ENCODE measurements at regions not wholly inside any gene's neighbourhood (a gene's known extent, or its start where the extent isn't known, plus 50 kb on each side); places are given as distances from the start of the nearest gene placed in this dataset.
A peak's percentile ranks its signal among the peaks of the same experiment; 100 is the strongest.

GRCh38 chrX:42515939-42516338, 262.0 kb downstream of the PPP1R2C start:
- Mint-ChIP-seq H3K9me3 (no peaks in the 10 kb centered on the region), H3K36me3 (no peaks in the 10 kb centered on the region), H3K27ac (no peak overlapping the region), H3K27me3 (no peaks in the 10 kb centered on the region), H3K4me1 (no peaks in the 10 kb centered on the region), H3K4me3 (no peak overlapping the region)
- DNase-seq = no peak

GRCh38 chrX:42505016-42505415, 272.9 kb downstream of the PPP1R2C start:
- Mint-ChIP-seq H3K36me3 (peaks cover 11% of the 10 kb centered on the region), H3K27ac (no peak overlapping the region), H3K4me1 (no peaks in the 10 kb centered on the region), H3K9me3 (peaks cover 10% of the 10 kb centered on the region), H3K27me3 (no peaks in the 10 kb centered on the region), H3K4me3 (no peak overlapping the region)
- DNase-seq = no peak

- no peak overlapping the region for H3K27ac Mint-ChIP-seq
- no peak for DNase-seq
- no peaks in the 10 kb centered on the region for H3K4me1 Mint-ChIP-seq
- no peaks in the 10 kb centered on the region for H3K27me3 Mint-ChIP-seq
- H3K36me3 Mint-ChIP-seq = no peaks in the 10 kb centered on the region
- H3K4me3 Mint-ChIP-seq = no peak overlapping the region
- H3K9me3 Mint-ChIP-seq = no peaks in the 10 kb centered on the region
These were observed 278.3 kb downstream of the PPP1R2C start for GRCh38 chrX:42499620-42500019.

GRCh38 chrX:42497356-42497755, 280.6 kb downstream of the PPP1R2C start:
- DNase-seq = no peak
- H3K4me3 Mint-ChIP-seq = no peak overlapping the region
- H3K9me3 Mint-ChIP-seq = no peaks in the 10 kb centered on the region
- no peaks in the 10 kb centered on the region for H3K4me1 Mint-ChIP-seq
- H3K27ac Mint-ChIP-seq = no peak overlapping the region
- no peaks in the 10 kb centered on the region for H3K36me3 Mint-ChIP-seq
- no peaks in the 10 kb centered on the region for H3K27me3 Mint-ChIP-seq

- no peak for DNase-seq
- H3K9me3 Mint-ChIP-seq = no peaks in the 10 kb centered on the region
- no peaks in the 10 kb centered on the region for H3K4me1 Mint-ChIP-seq
- no peak overlapping the region for H3K27ac Mint-ChIP-seq
- H3K27me3 Mint-ChIP-seq = no peaks in the 10 kb centered on the region
- no peaks in the 10 kb centered on the region for H3K36me3 Mint-ChIP-seq
- no peak overlapping the region for H3K4me3 Mint-ChIP-seq
These were observed 281.7 kb downstream of the PPP1R2C start for GRCh38 chrX:42496239-42496638.

- Mint-ChIP-seq H3K36me3 (no peaks in the 10 kb centered on the region), H3K9me3 (no peaks in the 10 kb centered on the region), H3K27me3 (no peaks in the 10 kb centered on the region), H3K4me1 (no peaks in the 10 kb centered on the region), H3K4me3 (no peak overlapping the region), H3K27ac (no peak overlapping the region)
- peak; percentile 0 for DNase-seq
These were observed 282.8 kb downstream of the PPP1R2C start for GRCh38 chrX:42495139-42495538.

GRCh38 chrX:42491137-42491907, 286.6 kb downstream of the PPP1R2C start:
- no peaks in the 10 kb centered on the region for H3K36me3 Mint-ChIP-seq
- peak overlapping the region; percentile 25 for H3K27ac Mint-ChIP-seq
- no peak overlapping the region for H3K4me3 Mint-ChIP-seq
- H3K27me3 Mint-ChIP-seq = no peaks in the 10 kb centered on the region
- DNase-seq = no peak
- no peaks in the 10 kb centered on the region for H3K4me1 Mint-ChIP-seq
- H3K9me3 Mint-ChIP-seq = no peaks in the 10 kb centered on the region

GRCh38 chrX:42490111-42490510, 287.9 kb downstream of the PPP1R2C start:
- Mint-ChIP-seq H3K36me3 (no peaks in the 10 kb centered on the region), H3K4me3 (no peak overlapping the region), H3K27ac (no peak overlapping the region), H3K4me1 (no peaks in the 10 kb centered on the region), H3K27me3 (no peaks in the 10 kb centered on the region), H3K9me3 (no peaks in the 10 kb centered on the region)
- DNase-seq = no peak

- Mint-ChIP-seq H3K27me3 (no peaks in the 10 kb centered on the region), H3K27ac (no peak overlapping the region), H3K4me3 (no peak overlapping the region), H3K9me3 (no peaks in the 10 kb centered on the region), H3K36me3 (no peaks in the 10 kb centered on the region), H3K4me1 (no peaks in the 10 kb centered on the region)
- no peak for DNase-seq
These were observed 292.4 kb downstream of the PPP1R2C start for GRCh38 chrX:42485601-42486000.

GRCh38 chrX:42484233-42484632, 293.7 kb downstream of the PPP1R2C start:
- DNase-seq = no peak
- Mint-ChIP-seq H3K36me3 (no peaks in the 10 kb centered on the region), H3K27ac (no peak overlapping the region), H3K9me3 (no peaks in the 10 kb centered on the region), H3K27me3 (no peaks in the 10 kb centered on the region), H3K4me3 (no peak overlapping the region), H3K4me1 (no peaks in the 10 kb centered on the region)

GRCh38 chrX:42477396-42477795, 300.6 kb downstream of the PPP1R2C start:
- Mint-ChIP-seq H3K27ac (no peak overlapping the region), H3K9me3 (no peaks in the 10 kb centered on the region), H3K4me1 (no peaks in the 10 kb centered on the region), H3K27me3 (no peaks in the 10 kb centered on the region), H3K4me3 (no peak overlapping the region), H3K36me3 (no peaks in the 10 kb centered on the region)
- DNase-seq = no peak

- Mint-ChIP-seq H3K27me3 (no peaks in the 10 kb centered on the region), H3K27ac (no peak overlapping the region), H3K36me3 (no peaks in the 10 kb centered on the region), H3K9me3 (no peaks in the 10 kb centered on the region), H3K4me1 (no peaks in the 10 kb centered on the region), H3K4me3 (no peak overlapping the region)
- no peak for DNase-seq
These were observed 305.2 kb downstream of the PPP1R2C start for GRCh38 chrX:42472727-42473126.

- H3K36me3 Mint-ChIP-seq = no peaks in the 10 kb centered on the region
- no peak overlapping the region for H3K4me3 Mint-ChIP-seq
- H3K27me3 Mint-ChIP-seq = no peaks in the 10 kb centered on the region
- DNase-seq = no peak
- no peaks in the 10 kb centered on the region for H3K4me1 Mint-ChIP-seq
- peaks cover 1% of the 10 kb centered on the region for H3K9me3 Mint-ChIP-seq
- no peak overlapping the region for H3K27ac Mint-ChIP-seq
These were observed 311.5 kb downstream of the PPP1R2C start for GRCh38 chrX:42466332-42467046.

- H3K4me1 Mint-ChIP-seq = no peaks in the 10 kb centered on the region
- no peak overlapping the region for H3K4me3 Mint-ChIP-seq
- peaks cover 1% of the 10 kb centered on the region for H3K9me3 Mint-ChIP-seq
- H3K27ac Mint-ChIP-seq = no peak overlapping the region
- DNase-seq = no peak
- no peaks in the 10 kb centered on the region for H3K36me3 Mint-ChIP-seq
- H3K27me3 Mint-ChIP-seq = no peaks in the 10 kb centered on the region
These were observed 312.1 kb downstream of the PPP1R2C start for GRCh38 chrX:42465821-42466220.

- no peak for DNase-seq
- H3K27me3 Mint-ChIP-seq = no peaks in the 10 kb centered on the region
- H3K27ac Mint-ChIP-seq = no peak overlapping the region
- H3K4me3 Mint-ChIP-seq = no peak overlapping the region
- H3K36me3 Mint-ChIP-seq = no peaks in the 10 kb centered on the region
- H3K9me3 Mint-ChIP-seq = peaks cover 1% of the 10 kb centered on the region
- H3K4me1 Mint-ChIP-seq = no peaks in the 10 kb centered on the region
These were observed 314.1 kb downstream of the PPP1R2C start for GRCh38 chrX:42463706-42464490.
